GM23338 (cell line): ENCODE measurements at regions not wholly inside any gene's neighbourhood (a gene's known extent, or its start where the extent isn't known, plus 50 kb on each side); places are given as distances from the start of the nearest gene placed in this dataset.

ENCODE experiments used
- ATAC-seq: fragments of 200-7000 bp; cut with Tn5 transposase; 3 replicates; pipeline ENCODE4 v1.9.1; 2020
- DNase-seq: peaks from one replicate; pipeline ENCODE4 v3.0.0-alpha.2; 2015; ENCODE audit warnings: low spot score
- H2AFZ ChIP-seq: fragments of 200-600 bp; sonication (generic); 2 replicates; pipeline ENCODE4 v1.8.0; 2016; ENCODE audit warnings: antibody characterized with exemption, mild to moderate bottlenecking, moderate library complexity
- H3F3A ChIP-seq: fragments of 200-600 bp; sonication (generic); replicated peaks from 2 replicates; pipeline ENCODE4 v1.8.0; 2017; ENCODE audit warnings: antibody characterized with exemption, mixed run types, low read depth
- H3K27ac ChIP-seq: fragments of 200-600 bp; sonication (generic); 2 replicates; pipeline ENCODE4 v1.6.1; 2016; ENCODE audit warnings: low read depth
- H3K27me3 ChIP-seq: fragments of 200-600 bp; sonication (generic); 2 replicates; pipeline ENCODE4 v1.8.0; 2016; ENCODE audit warnings: mild to moderate bottlenecking, mixed run types, moderate library complexity; ENCODE audit not compliant: insufficient read depth
- H3K36me3 ChIP-seq: fragments of 200-600 bp; sonication (generic); 2 replicates; pipeline ENCODE4 v1.8.0; 2016; ENCODE audit warnings: mild to moderate bottlenecking; ENCODE audit not compliant: insufficient read depth
- H3K4me1 ChIP-seq: fragments of 200-600 bp; sonication (generic); 2 replicates; pipeline ENCODE4 v1.8.0; 2016; ENCODE audit warnings: mild to moderate bottlenecking, moderate library complexity; ENCODE audit not compliant: insufficient read depth
- H3K4me2 ChIP-seq: fragments of 200-600 bp; sonication (generic); 2 replicates; pipeline ENCODE4 v1.7.1; 2017; ENCODE audit warnings: mixed run types
- H3K4me3 ChIP-seq: fragments of 200-600 bp; sonication (generic); 2 replicates; pipeline ENCODE4 v1.6.1; 2016; ENCODE audit warnings: mixed run types
- H3K79me2 ChIP-seq: fragments of 200-600 bp; sonication (generic); replicated peaks from 2 replicates; pipeline ENCODE4 v1.8.0; 2017; ENCODE audit warnings: mild to moderate bottlenecking; ENCODE audit not compliant: insufficient read depth
- H3K9me2 ChIP-seq: fragments of 200-600 bp; sonication (generic); 2 replicates; pipeline ENCODE4 v1.8.0; 2017; ENCODE audit not compliant: insufficient read depth
- H4K20me1 ChIP-seq: fragments of 200-600 bp; sonication (generic); replicated peaks from 2 replicates; pipeline ENCODE4 v1.8.0; 2017; ENCODE audit warnings: mild to moderate bottlenecking; ENCODE audit not compliant: insufficient read depth
- H3K27ac Mint-ChIP-seq: 2 replicates; pipeline ENCODE4 v1.8.0; 2020; ENCODE audit warnings: inconsistent platforms, mild to moderate bottlenecking, moderate library complexity, mixed read lengths
- H3K27me3 Mint-ChIP-seq: 3 replicates; pipeline ENCODE4 v1.8.0; 2022; ENCODE audit warnings: low read depth, mild to moderate bottlenecking, moderate library complexity, mixed read lengths, inconsistent platforms; ENCODE audit not compliant: insufficient read depth, poor library complexity
- H3K36me3 Mint-ChIP-seq: 3 replicates; pipeline ENCODE4 v1.8.0; 2021; ENCODE audit warnings: low read depth, mild to moderate bottlenecking, inconsistent platforms, moderate library complexity, mixed read lengths
- H3K4me1 Mint-ChIP-seq: 3 replicates; pipeline ENCODE4 v1.8.0; 2020; ENCODE audit warnings: mild to moderate bottlenecking, inconsistent platforms, mixed read lengths
- H3K4me3 Mint-ChIP-seq: 3 replicates; pipeline ENCODE4 v1.8.0; 2021; ENCODE audit warnings: moderate library complexity, mild to moderate bottlenecking, inconsistent platforms, mixed read lengths
- H3K9me3 Mint-ChIP-seq: 3 replicates; pipeline ENCODE4 v1.8.0; 2020; ENCODE audit warnings: moderate library complexity, mild to moderate bottlenecking, inconsistent platforms, mixed read lengths
- CREB1 ChIP-seq: fragments of 250-450 bp; sonication (Bioruptor Pico); IDR thresholded peaks from 2 replicates; pipeline ENCODE4 v1.5.0; 2020; ENCODE audit warnings: low read depth, mild to moderate bottlenecking, moderate library complexity
- CTCF ChIP-seq, 2 experiments: fragments of 200-600 bp in 1 of 2; sonication (generic) in 1 of 2; conservative IDR thresholded peaks; 2 replicates each; pipeline versions ENCODE4 v1.5.1 to v1.6.1; 2016 to 2017; ENCODE audit warnings: antibody characterized with exemption in 2 of 2, low read depth in 2 of 2, mild to moderate bottlenecking in 2 of 2, moderate library complexity in 1 of 2
- EZH2 ChIP-seq: fragments of 200-600 bp; sonication (generic); IDR thresholded peaks from one replicate; pipeline ENCODE4 v1.8.0; 2017; ENCODE audit warnings: antibody characterized with exemption, mild to moderate bottlenecking, low read depth; ENCODE audit not compliant: unreplicated experiment
- EZH2phosphoT487 ChIP-seq: fragments of 200-600 bp; sonication (generic); IDR thresholded peaks from one replicate; pipeline ENCODE4 v1.8.1; 2018; ENCODE audit warnings: antibody characterized with exemption; ENCODE audit not compliant: unreplicated experiment
- JUNB ChIP-seq: IDR thresholded peaks from one replicate; pipeline ENCODE4 v1.6.1; 2016; ENCODE audit warnings: antibody characterized with exemption; ENCODE audit not compliant: unreplicated experiment
- NANOG ChIP-seq: IDR thresholded peaks from 2 replicates; pipeline ENCODE4 v1.6.1; 2016; ENCODE audit warnings: antibody characterized with exemption, borderline replicate concordance
- POLR2AphosphoS5 ChIP-seq: IDR thresholded peaks from 2 replicates; pipeline ENCODE4 v1.6.1; 2016; ENCODE audit warnings: antibody characterized with exemption, low read depth
- STAT1 ChIP-seq: IDR thresholded peaks from one replicate; pipeline ENCODE4 v1.6.1; 2016; ENCODE audit warnings: antibody characterized with exemption; ENCODE audit not compliant: unreplicated experiment
- ZNF114 ChIP-seq: fragments of 250-450 bp; sonication (Bioruptor Pico); IDR thresholded peaks from 2 replicates; pipeline ENCODE4 v1.5.0; 2020; ENCODE audit warnings: mild to moderate bottlenecking, moderate library complexity
- ZNF331 ChIP-seq: fragments of 250-450 bp; sonication (Bioruptor Pico); IDR thresholded peaks from 2 replicates; pipeline ENCODE4 v1.5.0; 2020; ENCODE audit warnings: low read depth, mild to moderate bottlenecking, moderate library complexity
- TF ChIP-seq, protein P1 (sequence below): IDR thresholded peaks from 2 replicates; pipeline ENCODE4 v1.6.1; 2016; ENCODE audit warnings: antibody characterized with exemption
- TF ChIP-seq, protein P2 (sequence below): IDR thresholded peaks from one replicate; pipeline ENCODE4 v1.6.1; 2018; ENCODE audit warnings: antibody characterized with exemption; ENCODE audit not compliant: unreplicated experiment
- TF ChIP-seq, protein P3 (sequence below): fragments of 250-450 bp; sonication (Bioruptor Pico); IDR thresholded peaks from 2 replicates; pipeline ENCODE4 v1.5.0; 2020; ENCODE audit warnings: mild to moderate bottlenecking, moderate library complexity

GRCh38 chr6:140009286-140009685, 634.8 kb upstream of the CITED2 start:
- peaks cover 28% of the 10 kb centered on the region for H3K9me3 Mint-ChIP-seq
- H3K27me3 Mint-ChIP-seq, result no peaks in the 10 kb centered on the region
- H3K4me3 ChIP-seq, result no peak overlapping the region
- H3K4me2 ChIP-seq, result no peak overlapping the region
- H3K9me2 ChIP-seq, result peaks cover 5% of the 10 kb centered on the region; the same call in 1 of the 2 replicates
- no peak overlapping the region for H3K27ac Mint-ChIP-seq
- no peak overlapping the region for H3K4me3 Mint-ChIP-seq
- H3K4me1 Mint-ChIP-seq, result no peaks in the 10 kb centered on the region; the same call in 2 of the 3 replicates
- ATAC-seq (no peak), DNase-seq (no peak)
- H3K27ac ChIP-seq, result no peak overlapping the region
- no peaks in the 10 kb centered on the region for H3K27me3 ChIP-seq
- no peaks in the 10 kb centered on the region for H3K36me3 ChIP-seq
- H3F3A ChIP-seq, result no peaks in the 10 kb centered on the region
- peaks cover 20% of the 10 kb centered on the region; the same call in 2 of the 3 replicates for H3K36me3 Mint-ChIP-seq
- no peak overlapping the region for H2AFZ ChIP-seq
- no peaks in the 10 kb centered on the region for H4K20me1 ChIP-seq
- TF ChIP-seq ZNF331 (CRISPR knock-in tag) (no peak), ZNF114 (no peak), NANOG (no peak), STAT1 (no peak), EZH2phosphoT487 (no peak), JUNB (no peak), EZH2 (no peak), POLR2AphosphoS5 (no peak), CREB1 (CRISPR knock-in tag) (no peak), CTCF (conservative IDR thresholded peaks at IDR 0.05; ENCODE audit: low read depth in 2 of 2) (no peak)
- TF ChIP-seq, protein P1, sequence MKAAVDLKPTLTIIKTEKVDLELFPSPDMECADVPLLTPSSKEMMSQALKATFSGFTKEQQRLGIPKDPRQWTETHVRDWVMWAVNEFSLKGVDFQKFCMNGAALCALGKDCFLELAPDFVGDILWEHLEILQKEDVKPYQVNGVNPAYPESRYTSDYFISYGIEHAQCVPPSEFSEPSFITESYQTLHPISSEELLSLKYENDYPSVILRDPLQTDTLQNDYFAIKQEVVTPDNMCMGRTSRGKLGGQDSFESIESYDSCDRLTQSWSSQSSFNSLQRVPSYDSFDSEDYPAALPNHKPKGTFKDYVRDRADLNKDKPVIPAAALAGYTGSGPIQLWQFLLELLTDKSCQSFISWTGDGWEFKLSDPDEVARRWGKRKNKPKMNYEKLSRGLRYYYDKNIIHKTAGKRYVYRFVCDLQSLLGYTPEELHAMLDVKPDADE, result no peak
- TF ChIP-seq, protein P2, sequence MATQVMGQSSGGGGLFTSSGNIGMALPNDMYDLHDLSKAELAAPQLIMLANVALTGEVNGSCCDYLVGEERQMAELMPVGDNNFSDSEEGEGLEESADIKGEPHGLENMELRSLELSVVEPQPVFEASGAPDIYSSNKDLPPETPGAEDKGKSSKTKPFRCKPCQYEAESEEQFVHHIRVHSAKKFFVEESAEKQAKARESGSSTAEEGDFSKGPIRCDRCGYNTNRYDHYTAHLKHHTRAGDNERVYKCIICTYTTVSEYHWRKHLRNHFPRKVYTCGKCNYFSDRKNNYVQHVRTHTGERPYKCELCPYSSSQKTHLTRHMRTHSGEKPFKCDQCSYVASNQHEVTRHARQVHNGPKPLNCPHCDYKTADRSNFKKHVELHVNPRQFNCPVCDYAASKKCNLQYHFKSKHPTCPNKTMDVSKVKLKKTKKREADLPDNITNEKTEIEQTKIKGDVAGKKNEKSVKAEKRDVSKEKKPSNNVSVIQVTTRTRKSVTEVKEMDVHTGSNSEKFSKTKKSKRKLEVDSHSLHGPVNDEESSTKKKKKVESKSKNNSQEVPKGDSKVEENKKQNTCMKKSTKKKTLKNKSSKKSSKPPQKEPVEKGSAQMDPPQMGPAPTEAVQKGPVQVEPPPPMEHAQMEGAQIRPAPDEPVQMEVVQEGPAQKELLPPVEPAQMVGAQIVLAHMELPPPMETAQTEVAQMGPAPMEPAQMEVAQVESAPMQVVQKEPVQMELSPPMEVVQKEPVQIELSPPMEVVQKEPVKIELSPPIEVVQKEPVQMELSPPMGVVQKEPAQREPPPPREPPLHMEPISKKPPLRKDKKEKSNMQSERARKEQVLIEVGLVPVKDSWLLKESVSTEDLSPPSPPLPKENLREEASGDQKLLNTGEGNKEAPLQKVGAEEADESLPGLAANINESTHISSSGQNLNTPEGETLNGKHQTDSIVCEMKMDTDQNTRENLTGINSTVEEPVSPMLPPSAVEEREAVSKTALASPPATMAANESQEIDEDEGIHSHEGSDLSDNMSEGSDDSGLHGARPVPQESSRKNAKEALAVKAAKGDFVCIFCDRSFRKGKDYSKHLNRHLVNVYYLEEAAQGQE, result no peak
- TF ChIP-seq, protein P3, sequence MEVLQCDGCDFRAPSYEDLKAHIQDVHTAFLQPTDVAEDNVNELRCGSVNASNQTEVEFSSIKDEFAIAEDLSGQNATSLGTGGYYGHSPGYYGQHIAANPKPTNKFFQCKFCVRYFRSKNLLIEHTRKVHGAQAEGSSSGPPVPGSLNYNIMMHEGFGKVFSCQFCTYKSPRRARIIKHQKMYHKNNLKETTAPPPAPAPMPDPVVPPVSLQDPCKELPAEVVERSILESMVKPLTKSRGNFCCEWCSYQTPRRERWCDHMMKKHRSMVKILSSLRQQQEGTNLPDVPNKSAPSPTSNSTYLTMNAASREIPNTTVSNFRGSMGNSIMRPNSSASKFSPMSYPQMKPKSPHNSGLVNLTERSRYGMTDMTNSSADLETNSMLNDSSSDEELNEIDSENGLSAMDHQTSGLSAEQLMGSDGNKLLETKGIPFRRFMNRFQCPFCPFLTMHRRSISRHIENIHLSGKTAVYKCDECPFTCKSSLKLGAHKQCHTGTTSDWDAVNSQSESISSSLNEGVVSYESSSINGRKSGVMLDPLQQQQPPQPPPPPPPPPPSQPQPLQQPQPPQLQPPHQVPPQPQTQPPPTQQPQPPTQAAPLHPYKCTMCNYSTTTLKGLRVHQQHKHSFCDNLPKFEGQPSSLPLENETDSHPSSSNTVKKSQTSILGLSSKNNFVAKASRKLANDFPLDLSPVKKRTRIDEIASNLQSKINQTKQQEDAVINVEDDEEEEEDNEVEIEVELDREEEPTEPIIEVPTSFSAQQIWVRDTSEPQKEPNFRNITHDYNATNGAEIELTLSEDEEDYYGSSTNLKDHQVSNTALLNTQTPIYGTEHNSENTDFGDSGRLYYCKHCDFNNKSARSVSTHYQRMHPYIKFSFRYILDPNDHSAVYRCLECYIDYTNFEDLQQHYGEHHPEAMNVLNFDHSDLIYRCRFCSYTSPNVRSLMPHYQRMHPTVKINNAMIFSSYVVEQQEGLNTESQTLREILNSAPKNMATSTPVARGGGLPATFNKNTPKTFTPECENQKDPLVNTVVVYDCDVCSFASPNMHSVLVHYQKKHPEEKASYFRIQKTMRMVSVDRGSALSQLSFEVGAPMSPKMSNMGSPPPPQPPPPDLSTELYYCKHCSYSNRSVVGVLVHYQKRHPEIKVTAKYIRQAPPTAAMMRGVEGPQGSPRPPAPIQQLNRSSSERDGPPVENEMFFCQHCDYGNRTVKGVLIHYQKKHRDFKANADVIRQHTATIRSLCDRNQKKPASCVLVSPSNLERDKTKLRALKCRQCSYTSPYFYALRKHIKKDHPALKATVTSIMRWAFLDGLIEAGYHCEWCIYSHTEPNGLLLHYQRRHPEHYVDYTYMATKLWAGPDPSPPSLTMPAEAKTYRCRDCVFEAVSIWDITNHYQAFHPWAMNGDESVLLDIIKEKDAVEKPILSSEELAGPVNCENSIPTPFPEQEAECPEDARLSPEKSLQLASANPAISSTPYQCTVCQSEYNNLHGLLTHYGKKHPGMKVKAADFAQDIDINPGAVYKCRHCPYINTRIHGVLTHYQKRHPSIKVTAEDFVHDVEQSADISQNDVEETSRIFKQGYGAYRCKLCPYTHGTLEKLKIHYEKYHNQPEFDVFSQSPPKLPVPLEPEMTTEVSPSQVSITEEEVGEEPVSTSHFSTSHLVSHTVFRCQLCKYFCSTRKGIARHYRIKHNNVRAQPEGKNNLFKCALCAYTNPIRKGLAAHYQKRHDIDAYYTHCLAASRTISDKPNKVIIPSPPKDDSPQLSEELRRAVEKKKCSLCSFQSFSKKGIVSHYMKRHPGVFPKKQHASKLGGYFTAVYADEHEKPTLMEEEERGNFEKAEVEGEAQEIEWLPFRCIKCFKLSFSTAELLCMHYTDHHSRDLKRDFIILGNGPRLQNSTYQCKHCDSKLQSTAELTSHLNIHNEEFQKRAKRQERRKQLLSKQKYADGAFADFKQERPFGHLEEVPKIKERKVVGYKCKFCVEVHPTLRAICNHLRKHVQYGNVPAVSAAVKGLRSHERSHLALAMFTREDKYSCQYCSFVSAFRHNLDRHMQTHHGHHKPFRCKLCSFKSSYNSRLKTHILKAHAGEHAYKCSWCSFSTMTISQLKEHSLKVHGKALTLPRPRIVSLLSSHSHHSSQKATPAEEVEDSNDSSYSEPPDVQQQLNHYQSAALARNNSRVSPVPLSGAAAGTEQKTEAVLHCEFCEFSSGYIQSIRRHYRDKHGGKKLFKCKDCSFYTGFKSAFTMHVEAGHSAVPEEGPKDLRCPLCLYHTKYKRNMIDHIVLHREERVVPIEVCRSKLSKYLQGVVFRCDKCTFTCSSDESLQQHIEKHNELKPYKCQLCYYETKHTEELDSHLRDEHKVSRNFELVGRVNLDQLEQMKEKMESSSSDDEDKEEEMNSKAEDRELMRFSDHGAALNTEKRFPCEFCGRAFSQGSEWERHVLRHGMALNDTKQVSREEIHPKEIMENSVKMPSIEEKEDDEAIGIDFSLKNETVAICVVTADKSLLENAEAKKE, result no peak
- H3K4me1 ChIP-seq, result no peaks in the 10 kb centered on the region
- no peaks in the 10 kb centered on the region for H3K79me2 ChIP-seq
